ENCODE measurements at regions not wholly inside any gene's neighbourhood (a gene's known extent, or its start where the extent isn't known, plus 50 kb on each side); places are given as distances from the start of the nearest gene placed in this dataset.

- TF ChIP-seq, protein P1, sequence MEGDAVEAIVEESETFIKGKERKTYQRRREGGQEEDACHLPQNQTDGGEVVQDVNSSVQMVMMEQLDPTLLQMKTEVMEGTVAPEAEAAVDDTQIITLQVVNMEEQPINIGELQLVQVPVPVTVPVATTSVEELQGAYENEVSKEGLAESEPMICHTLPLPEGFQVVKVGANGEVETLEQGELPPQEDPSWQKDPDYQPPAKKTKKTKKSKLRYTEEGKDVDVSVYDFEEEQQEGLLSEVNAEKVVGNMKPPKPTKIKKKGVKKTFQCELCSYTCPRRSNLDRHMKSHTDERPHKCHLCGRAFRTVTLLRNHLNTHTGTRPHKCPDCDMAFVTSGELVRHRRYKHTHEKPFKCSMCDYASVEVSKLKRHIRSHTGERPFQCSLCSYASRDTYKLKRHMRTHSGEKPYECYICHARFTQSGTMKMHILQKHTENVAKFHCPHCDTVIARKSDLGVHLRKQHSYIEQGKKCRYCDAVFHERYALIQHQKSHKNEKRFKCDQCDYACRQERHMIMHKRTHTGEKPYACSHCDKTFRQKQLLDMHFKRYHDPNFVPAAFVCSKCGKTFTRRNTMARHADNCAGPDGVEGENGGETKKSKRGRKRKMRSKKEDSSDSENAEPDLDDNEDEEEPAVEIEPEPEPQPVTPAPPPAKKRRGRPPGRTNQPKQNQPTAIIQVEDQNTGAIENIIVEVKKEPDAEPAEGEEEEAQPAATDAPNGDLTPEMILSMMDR (IDR thresholded peaks at IDR 0.05) = no peak
- Histone ChIP-seq H3K27me3 (no peaks in the 10 kb centered on the region), H3K4me3 (no peak overlapping the region), H3K36me3 (no peaks in the 10 kb centered on the region), H3K9me3 (no peaks in the 10 kb centered on the region), H3K4me1 (no peaks in the 10 kb centered on the region), H3K27ac (no peak overlapping the region)
- intact Hi-C loops (cut with DNase I) = no loop called here
- DNase-seq (ENCODE audit: low spot score in 2 of 2) = no peak
Measured at GRCh38 chr2:57711991-57712390, 334.6 kb upstream of the VRK2 start.

GRCh38 chr2:57720728-57721627 is 325.6 kb upstream of the VRK2 start:
- Histone ChIP-seq H3K4me3 (peak overlapping the region; percentile 9 to 37), H3K4me1 (peaks cover 0 to 3% of the 10 kb centered on the region in 2 donors), H3K36me3 (no peaks in the 10 kb centered on the region), H3K27ac (no peak overlapping the region), H3K9me3 (no peaks in the 10 kb centered on the region), H3K27me3 (no peaks in the 10 kb centered on the region)
- TF ChIP-seq, protein P1 (IDR thresholded peaks at IDR 0.05) = peak; percentile 20 to 71 (median 65)
- peak in 1 of 2 donors; percentile 65 for DNase-seq (ENCODE audit: low spot score in 2 of 2)
- intact Hi-C loops (cut with DNase I) = no loop called here

DNA sequence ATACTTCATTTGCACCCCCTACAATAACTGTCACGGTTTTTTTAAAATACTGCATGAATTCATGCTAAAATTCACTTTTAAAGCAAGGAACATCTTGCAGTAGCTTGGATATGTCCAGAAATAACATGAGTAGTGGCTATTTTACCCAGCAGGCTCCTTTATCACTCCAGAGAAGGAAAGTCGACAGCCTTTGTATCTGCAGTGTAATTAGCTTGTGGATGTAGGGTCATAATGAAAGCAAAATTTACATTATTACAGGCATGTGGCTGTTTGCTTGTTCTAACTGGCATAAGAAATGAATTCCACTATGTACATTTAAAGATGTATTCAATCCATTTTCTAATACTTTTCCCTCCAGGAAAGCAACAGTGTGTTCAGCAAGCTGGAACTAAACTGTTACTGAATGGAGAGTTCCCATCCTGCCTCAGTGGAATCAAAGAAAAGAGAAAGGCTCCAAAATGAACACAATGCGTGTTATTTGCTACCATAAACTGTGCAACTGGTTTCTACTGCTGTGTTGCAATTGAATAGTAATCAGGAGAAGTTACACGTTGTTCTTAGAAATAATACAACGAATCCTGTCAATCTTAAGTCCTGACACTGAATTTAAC is 321.2 kb upstream of the VRK2 start:
- intact Hi-C loops (cut with DNase I) = no loop called here
- TF ChIP-seq, protein P1 (IDR thresholded peaks at IDR 0.05) = no peak
- H3K9me3 ChIP-seq = no peaks in the 10 kb centered on the region
- H3K4me3 ChIP-seq = no peak overlapping the region
- peaks cover 0 to 2% of the 10 kb centered on the region in 2 donors for H3K4me1 ChIP-seq
- H3K27me3 ChIP-seq = no peaks in the 10 kb centered on the region
- no peaks in the 10 kb centered on the region for H3K36me3 ChIP-seq
- H3K27ac ChIP-seq = no peak overlapping the region
- no peak for DNase-seq (ENCODE audit: low spot score in 2 of 2)

DNA sequence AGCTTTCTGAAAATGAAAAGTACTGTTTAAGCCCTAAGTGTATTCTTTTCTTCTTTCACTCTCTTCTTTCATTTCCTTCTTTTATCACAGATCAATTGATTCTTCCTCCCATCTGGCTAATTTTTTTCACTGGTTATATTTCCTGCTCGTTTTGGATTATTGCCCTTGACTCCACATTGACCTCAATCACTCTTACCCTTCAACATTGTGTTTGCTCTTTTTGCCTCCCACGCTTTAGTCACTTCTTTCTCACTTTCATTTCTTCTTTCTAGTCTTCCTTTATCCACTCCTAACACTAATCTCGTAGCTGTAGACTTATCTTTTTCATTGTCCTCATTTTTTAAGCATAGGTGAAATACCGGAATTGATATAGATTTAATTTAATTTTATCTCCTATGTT is 320.3 kb upstream of the VRK2 start:
- Histone ChIP-seq H3K4me3 (no peak overlapping the region), H3K9me3 (no peaks in the 10 kb centered on the region), H3K4me1 (no peaks in the 10 kb centered on the region), H3K27ac (no peak overlapping the region), H3K36me3 (no peaks in the 10 kb centered on the region), H3K27me3 (no peaks in the 10 kb centered on the region)
- TF ChIP-seq, protein P1 (IDR thresholded peaks at IDR 0.05) = no peak
- no peak for DNase-seq (ENCODE audit: low spot score in 2 of 2)
- intact Hi-C loops (cut with DNase I) = no loop called here

GRCh38 chr2:57728691-57729090 is 317.9 kb upstream of the VRK2 start:
- TF ChIP-seq, protein P1 (IDR thresholded peaks at IDR 0.05) = no peak
- H3K27me3 ChIP-seq = no peaks in the 10 kb centered on the region

More at GRCh38 chr2:57728691-57729090, 317.9 kb upstream of the VRK2 start:
- no peak for DNase-seq (ENCODE audit: low spot score in 2 of 2)
- Histone ChIP-seq H3K4me1 (no peaks in the 10 kb centered on the region), H3K4me3 (no peak overlapping the region), H3K9me3 (no peaks in the 10 kb centered on the region), H3K36me3 (no peaks in the 10 kb centered on the region), H3K27ac (no peak overlapping the region)
- intact Hi-C loops (cut with DNase I) = no loop called here
